ENCODE measurements at regions not wholly inside any gene's neighbourhood (a gene's known extent, or its start where the extent isn't known, plus 50 kb on each side); places are given as distances from the start of the nearest gene placed in this dataset.

DNA sequence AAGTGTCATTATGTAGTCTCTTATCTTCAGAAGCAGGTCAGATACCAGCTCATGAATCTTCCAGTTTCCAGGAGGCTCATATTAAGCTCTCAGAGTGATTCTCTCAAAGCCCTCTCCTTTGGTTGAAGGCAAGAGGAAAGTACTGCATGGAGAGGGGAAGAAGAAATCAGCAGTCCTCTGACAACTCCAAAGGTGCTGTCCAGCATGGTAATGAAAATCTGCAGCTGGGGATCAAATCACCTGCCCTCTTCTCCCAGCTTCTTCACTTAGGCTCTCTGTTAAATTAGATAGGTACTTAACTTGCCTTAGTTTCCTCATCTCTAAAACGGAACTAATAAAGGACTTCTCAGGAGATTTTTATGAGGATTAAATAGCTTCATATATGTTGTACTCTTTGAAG, 738.8 kb upstream of the GOLIM4 start:
- ChIA-PET CTCF (no interaction called here), POLR2A (no interaction called here), RAD21 (ENCODE audit: low non-redundant PET in 1 of 2, low total read pairs in 2 of 2, uncharacterized antibody in 2 of 2, unreplicated experiment in 2 of 2) (no interaction called here)
- H3K9me2 ChIP-seq (ENCODE audit: insufficient read depth): no peaks in the 10 kb centered on the region
- H3K9ac ChIP-seq (ENCODE audit: low read length): no peak overlapping the region
- DNase-seq (ENCODE audit: low read depth, low spot score) (no peak), ATAC-seq (no peak)
- BruUV-seq (replicated peaks): no TSS peak
- H3K36me3 ChIP-seq (ENCODE audit: control insufficient read depth in 1 of 2, insufficient read depth in 2 of 2, low read length in 2 of 2): no peaks in the 10 kb centered on the region
- no peak overlapping the region for H2AFZ ChIP-seq (ENCODE audit: low read depth, low read length, poor library complexity, severe bottlenecking)
- no peak for TF ChIP-seq SP1 (IDR thresholded peaks at IDR 0.05; ENCODE audit: low read depth)
- TF ChIP-seq ZBTB33 (IDR thresholded peaks at IDR 0.05; ENCODE audit: extremely low read depth, insufficient replicate concordance, low read length): no peak
- TF ChIP-seq SIN3A (IDR thresholded peaks at IDR 0.05; ENCODE audit: low read depth): no peak
- TF ChIP-seq POLR2A (IDR thresholded peaks at IDR 0.05; ENCODE audit: borderline replicate concordance, extremely low read depth, insufficient read depth, insufficient read length): no peak
- no peak for TF ChIP-seq EGR1 (IDR thresholded peaks at IDR 0.05; ENCODE audit: low read depth)
- no peak for TF ChIP-seq EZH2phosphoT487 (IDR thresholded peaks at IDR 0.05; ENCODE audit: borderline replicate concordance)
- no peak for TF ChIP-seq ZFX (IDR thresholded peaks at IDR 0.05)
- TF ChIP-seq JUND (IDR thresholded peaks at IDR 0.05): no peak
- TF ChIP-seq, protein P1, sequence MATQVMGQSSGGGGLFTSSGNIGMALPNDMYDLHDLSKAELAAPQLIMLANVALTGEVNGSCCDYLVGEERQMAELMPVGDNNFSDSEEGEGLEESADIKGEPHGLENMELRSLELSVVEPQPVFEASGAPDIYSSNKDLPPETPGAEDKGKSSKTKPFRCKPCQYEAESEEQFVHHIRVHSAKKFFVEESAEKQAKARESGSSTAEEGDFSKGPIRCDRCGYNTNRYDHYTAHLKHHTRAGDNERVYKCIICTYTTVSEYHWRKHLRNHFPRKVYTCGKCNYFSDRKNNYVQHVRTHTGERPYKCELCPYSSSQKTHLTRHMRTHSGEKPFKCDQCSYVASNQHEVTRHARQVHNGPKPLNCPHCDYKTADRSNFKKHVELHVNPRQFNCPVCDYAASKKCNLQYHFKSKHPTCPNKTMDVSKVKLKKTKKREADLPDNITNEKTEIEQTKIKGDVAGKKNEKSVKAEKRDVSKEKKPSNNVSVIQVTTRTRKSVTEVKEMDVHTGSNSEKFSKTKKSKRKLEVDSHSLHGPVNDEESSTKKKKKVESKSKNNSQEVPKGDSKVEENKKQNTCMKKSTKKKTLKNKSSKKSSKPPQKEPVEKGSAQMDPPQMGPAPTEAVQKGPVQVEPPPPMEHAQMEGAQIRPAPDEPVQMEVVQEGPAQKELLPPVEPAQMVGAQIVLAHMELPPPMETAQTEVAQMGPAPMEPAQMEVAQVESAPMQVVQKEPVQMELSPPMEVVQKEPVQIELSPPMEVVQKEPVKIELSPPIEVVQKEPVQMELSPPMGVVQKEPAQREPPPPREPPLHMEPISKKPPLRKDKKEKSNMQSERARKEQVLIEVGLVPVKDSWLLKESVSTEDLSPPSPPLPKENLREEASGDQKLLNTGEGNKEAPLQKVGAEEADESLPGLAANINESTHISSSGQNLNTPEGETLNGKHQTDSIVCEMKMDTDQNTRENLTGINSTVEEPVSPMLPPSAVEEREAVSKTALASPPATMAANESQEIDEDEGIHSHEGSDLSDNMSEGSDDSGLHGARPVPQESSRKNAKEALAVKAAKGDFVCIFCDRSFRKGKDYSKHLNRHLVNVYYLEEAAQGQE (IDR thresholded peaks at IDR 0.05; ENCODE audit: low read depth): no peak
- TF ChIP-seq, protein P2, sequence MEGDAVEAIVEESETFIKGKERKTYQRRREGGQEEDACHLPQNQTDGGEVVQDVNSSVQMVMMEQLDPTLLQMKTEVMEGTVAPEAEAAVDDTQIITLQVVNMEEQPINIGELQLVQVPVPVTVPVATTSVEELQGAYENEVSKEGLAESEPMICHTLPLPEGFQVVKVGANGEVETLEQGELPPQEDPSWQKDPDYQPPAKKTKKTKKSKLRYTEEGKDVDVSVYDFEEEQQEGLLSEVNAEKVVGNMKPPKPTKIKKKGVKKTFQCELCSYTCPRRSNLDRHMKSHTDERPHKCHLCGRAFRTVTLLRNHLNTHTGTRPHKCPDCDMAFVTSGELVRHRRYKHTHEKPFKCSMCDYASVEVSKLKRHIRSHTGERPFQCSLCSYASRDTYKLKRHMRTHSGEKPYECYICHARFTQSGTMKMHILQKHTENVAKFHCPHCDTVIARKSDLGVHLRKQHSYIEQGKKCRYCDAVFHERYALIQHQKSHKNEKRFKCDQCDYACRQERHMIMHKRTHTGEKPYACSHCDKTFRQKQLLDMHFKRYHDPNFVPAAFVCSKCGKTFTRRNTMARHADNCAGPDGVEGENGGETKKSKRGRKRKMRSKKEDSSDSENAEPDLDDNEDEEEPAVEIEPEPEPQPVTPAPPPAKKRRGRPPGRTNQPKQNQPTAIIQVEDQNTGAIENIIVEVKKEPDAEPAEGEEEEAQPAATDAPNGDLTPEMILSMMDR (IDR thresholded peaks at IDR 0.05 in 2 of 3, conservative IDR thresholded peaks at IDR 0.05 in 1 of 3; ENCODE audit: borderline replicate concordance in 1 of 3, insufficient read depth in 1 of 3, low read depth in 2 of 3, low read length in 2 of 3): no peak
- TF ChIP-seq MAX (IDR thresholded peaks at IDR 0.05): no peak
- TF ChIP-seq POLR2AphosphoS5 (IDR thresholded peaks at IDR 0.05; ENCODE audit: low read depth, low read length): no peak
- no peak for TF ChIP-seq ELF1 (IDR thresholded peaks at IDR 0.05; ENCODE audit: borderline replicate concordance, low read depth)
- no peak for TF ChIP-seq FOSL1 (IDR thresholded peaks at IDR 0.05; ENCODE audit: low read depth)
- TF ChIP-seq ZNF274 (IDR thresholded peaks at IDR 0.05; ENCODE audit: low read depth, low read length): no peak
- TF ChIP-seq TCF7L2 (IDR thresholded peaks at IDR 0.05; ENCODE audit: borderline replicate concordance, extremely low read depth, insufficient read depth, insufficient read length): no peak
- TF ChIP-seq SRF (IDR thresholded peaks at IDR 0.05; ENCODE audit: low read depth): no peak
- no peak for TF ChIP-seq YY1 (IDR thresholded peaks at IDR 0.05; ENCODE audit: extremely low read depth, insufficient replicate concordance, low read depth, low read length)
- no peaks in the 10 kb centered on the region for H3K4me1 ChIP-seq (ENCODE audit: control insufficient read depth in 1 of 2, insufficient read depth in 2 of 2, low read length in 2 of 2)
- H3K79me2 ChIP-seq (ENCODE audit: insufficient read depth, low read length): no peaks in the 10 kb centered on the region
- H4K20me1 ChIP-seq (ENCODE audit: insufficient read depth): no peaks in the 10 kb centered on the region
- intact Hi-C loops (cut with micrococcal nuclease): no loop called here
- H3K27me3 ChIP-seq (ENCODE audit: insufficient read depth, low read length): no peaks in the 10 kb centered on the region; the same call in 1 of the 2 replicates
- no peaks in the 10 kb centered on the region for H3K9me3 ChIP-seq (ENCODE audit: control insufficient read depth in 1 of 2, insufficient read depth in 1 of 2, low read depth in 1 of 2, low read length in 2 of 2)
- H3K4me2 ChIP-seq (ENCODE audit: low read length): no peak overlapping the region
- no peak overlapping the region for H3K4me3 ChIP-seq (replicated peaks in 1 of 2; ENCODE audit: low read depth in 1 of 2, low read length in 2 of 2)
- no peak overlapping the region for H3K27ac ChIP-seq (ENCODE audit: low read depth, low read length)
